ENCODE measurements at regions not wholly inside any gene's neighbourhood (a gene's known extent, or its start where the extent isn't known, plus 50 kb on each side); places are given as distances from the start of the nearest gene placed in this dataset.

GRCh38 chr10:78207216-78207615 is 173.6 kb downstream of the RPS24 start:
- no peak overlapping the region for H3K4me3 ChIP-seq
- H3K27ac ChIP-seq, result no peak overlapping the region
- H3K36me3 ChIP-seq (ENCODE audit: insufficient read depth in 1 of 2, low read depth in 1 of 2), result no peaks in the 10 kb centered on the region
- H3K27me3 ChIP-seq (ENCODE audit: insufficient read depth in 3 of 3, low read length in 2 of 3), result no peaks in the 10 kb centered on the region
- intact Hi-C loops (cut with DNase I), result no loop called here
- H3K4me1 ChIP-seq, result peaks cover 4% of the 10 kb centered on the region
- ATAC-seq (no peak), DNase-seq (no peak)
- no peak for TF ChIP-seq CTCF (IDR thresholded peaks at IDR 0.05)
- no peaks in the 10 kb centered on the region for H3K9me3 ChIP-seq
- 78 to 85% (median 79%) methylated on average over 5 of the region's 5 CpGs for WGBS, 3 donors

GRCh38 chr10:78207776-78208175 is 174.1 kb downstream of the RPS24 start:
- H3K27ac ChIP-seq, result no peak overlapping the region
- no peaks in the 10 kb centered on the region for H3K9me3 ChIP-seq
- peaks cover 4% of the 10 kb centered on the region for H3K4me1 ChIP-seq
- no peak overlapping the region for H3K4me3 ChIP-seq
- no peaks in the 10 kb centered on the region for H3K27me3 ChIP-seq (ENCODE audit: insufficient read depth in 3 of 3, low read length in 2 of 3)
- DNase-seq (no peak), ATAC-seq (no peak)
- no peaks in the 10 kb centered on the region for H3K36me3 ChIP-seq (ENCODE audit: insufficient read depth in 1 of 2, low read depth in 1 of 2)
- intact Hi-C loops (cut with DNase I), result no loop called here
- no peak for TF ChIP-seq CTCF (IDR thresholded peaks at IDR 0.05)
- WGBS, 3 donors, result 83 to 91% (median 87%) methylated on average over 4 of the region's 4 CpGs

GRCh38 chr10:78209970-78210369 is 176.3 kb downstream of the RPS24 start:
- Histone ChIP-seq H3K4me1 (peaks cover 5% of the 10 kb centered on the region), H3K27me3 (ENCODE audit: insufficient read depth in 3 of 3, low read length in 2 of 3) (no peaks in the 10 kb centered on the region), H3K27ac (no peak overlapping the region), H3K9me3 (no peaks in the 10 kb centered on the region), H3K4me3 (no peak overlapping the region), H3K36me3 (ENCODE audit: insufficient read depth in 1 of 2, low read depth in 1 of 2) (no peaks in the 10 kb centered on the region)
- WGBS, 3 donors, result 87 to 93% (median 92%) methylated on average over 4 of the region's 4 CpGs
- no peak for ATAC-seq
- TF ChIP-seq CTCF (IDR thresholded peaks at IDR 0.05), result no peak
- intact Hi-C loops (cut with DNase I), result loop anchor here (5.0 to 10.0 kb wide), 3 partner anchors 107 to 447 kb away; no protein-coding TSS in a partner anchor
- no peak for DNase-seq

GRCh38 chr10:78210548-78210947 is 176.9 kb downstream of the RPS24 start:
- Histone ChIP-seq H3K36me3 (ENCODE audit: insufficient read depth in 1 of 2, low read depth in 1 of 2) (no peaks in the 10 kb centered on the region), H3K4me1 (peaks cover 11% of the 10 kb centered on the region), H3K27ac (no peak overlapping the region), H3K9me3 (no peaks in the 10 kb centered on the region), H3K27me3 (ENCODE audit: insufficient read depth in 3 of 3, low read length in 2 of 3) (no peaks in the 10 kb centered on the region), H3K4me3 (no peak overlapping the region)
- 92 to 97% (median 93%) methylated on average over 5 of the region's 5 CpGs for WGBS, 3 donors
- no peak for TF ChIP-seq CTCF (IDR thresholded peaks at IDR 0.05)
- ATAC-seq, result no peak
- intact Hi-C loops (cut with DNase I), result loop anchor here (5.0 to 10.0 kb wide), 3 partner anchors 107 to 447 kb away; no protein-coding TSS in a partner anchor
- DNase-seq, result no peak

GRCh38 chr10:78210976-78211375 is 177.3 kb downstream of the RPS24 start:
- Histone ChIP-seq H3K27ac (no peak overlapping the region), H3K27me3 (ENCODE audit: insufficient read depth in 3 of 3, low read length in 2 of 3) (no peaks in the 10 kb centered on the region), H3K4me3 (no peak overlapping the region), H3K9me3 (no peaks in the 10 kb centered on the region), H3K36me3 (ENCODE audit: insufficient read depth in 1 of 2, low read depth in 1 of 2) (no peaks in the 10 kb centered on the region), H3K4me1 (peaks cover 15% of the 10 kb centered on the region)
- TF ChIP-seq CTCF (IDR thresholded peaks at IDR 0.05), result no peak
- intact Hi-C loops (cut with DNase I), result loop anchor here (5.0 to 10.0 kb wide), 3 partner anchors 106 to 446 kb away; no protein-coding TSS in a partner anchor
- 71 to 94% (median 91%) methylated on average over 3 to 6 of the region's 6 CpGs for WGBS, 3 donors
- DNase-seq, result no peak
- no peak for ATAC-seq
